Activated T-helper 17 cell treated with anti-CD3 and anti-CD28 coated beads, Interleukin-2, amount 50 U/mL, for 72 hours (primary cell): ENCODE measurements at regions not wholly inside any gene's neighbourhood (a gene's known extent, or its start where the extent isn't known, plus 50 kb on each side); places are given as distances from the start of the nearest gene placed in this dataset.

ENCODE experiments used
- ATAC-seq: fragments of 150-1000 bp; cut with Tn5 transposase; replicated peaks from 2 replicates; pipeline ENCODE4 v1.10.0; 2021; ENCODE audit warnings: mild to moderate bottlenecking, moderate library complexity
- H3K27ac Mint-ChIP-seq: one replicate; pipeline ENCODE4 v1.8.0; 2022; ENCODE audit warnings: mixed read lengths
- H3K27me3 Mint-ChIP-seq: one replicate; pipeline ENCODE4 v1.8.0; 2022; ENCODE audit warnings: mixed read lengths
- H3K36me3 Mint-ChIP-seq: one replicate; pipeline ENCODE4 v1.8.0; 2022; ENCODE audit warnings: low read depth, mild to moderate bottlenecking, mixed read lengths
- H3K4me1 Mint-ChIP-seq: one replicate; pipeline ENCODE4 v1.8.0; 2022; ENCODE audit warnings: mixed read lengths
- H3K4me3 Mint-ChIP-seq: one replicate; pipeline ENCODE4 v1.8.0; 2022; ENCODE audit warnings: mild to moderate bottlenecking, mixed read lengths
- H3K9me3 Mint-ChIP-seq: one replicate; pipeline ENCODE4 v1.8.0; 2022; ENCODE audit warnings: mixed read lengths

- Mint-ChIP-seq H3K27ac (no peak overlapping the region), H3K4me3 (no peak overlapping the region), H3K9me3 (no peaks in the 10 kb centered on the region)
Observed at GRCh38 chr22:48881326-48881980, 946.2 kb downstream of the BRD1 start.

GRCh38 chr22:48880749-48881148 lies 946.9 kb downstream of the BRD1 start:
- no peak overlapping the region for H3K27ac Mint-ChIP-seq
- no peak for ATAC-seq

More at GRCh38 chr22:48881326-48881980, 946.2 kb downstream of the BRD1 start:
- Mint-ChIP-seq H3K36me3 (no peaks in the 10 kb centered on the region), H3K4me1 (no peaks in the 10 kb centered on the region), H3K27me3 (no peaks in the 10 kb centered on the region)
- ATAC-seq, result no peak

GRCh38 chr22:48876951-48877350 lies 950.7 kb downstream of the BRD1 start:
- Mint-ChIP-seq H3K9me3 (no peaks in the 10 kb centered on the region), H3K36me3 (no peaks in the 10 kb centered on the region), H3K4me3 (no peak overlapping the region), H3K27me3 (peaks cover 10% of the 10 kb centered on the region), H3K27ac (no peak overlapping the region), H3K4me1 (no peaks in the 10 kb centered on the region)
- no peak for ATAC-seq

More at GRCh38 chr22:48880749-48881148, 946.9 kb downstream of the BRD1 start:
- H3K27me3 Mint-ChIP-seq, result peaks cover 5% of the 10 kb centered on the region
- H3K4me3 Mint-ChIP-seq, result no peak overlapping the region
- H3K4me1 Mint-ChIP-seq, result no peaks in the 10 kb centered on the region
- no peaks in the 10 kb centered on the region for H3K36me3 Mint-ChIP-seq
- no peaks in the 10 kb centered on the region for H3K9me3 Mint-ChIP-seq

- no peaks in the 10 kb centered on the region for H3K4me1 Mint-ChIP-seq
- no peak overlapping the region for H3K27ac Mint-ChIP-seq
- H3K4me3 Mint-ChIP-seq, result no peak overlapping the region
- H3K9me3 Mint-ChIP-seq, result no peaks in the 10 kb centered on the region
- no peak for ATAC-seq
- H3K27me3 Mint-ChIP-seq, result peaks cover 13% of the 10 kb centered on the region
- no peaks in the 10 kb centered on the region for H3K36me3 Mint-ChIP-seq
Observed at GRCh38 chr22:48874956-48875355, 952.7 kb downstream of the BRD1 start.

GRCh38 chr22:48873191-48873520 lies 954.5 kb downstream of the BRD1 start:
- H3K27ac Mint-ChIP-seq, result no peak overlapping the region
- H3K4me3 Mint-ChIP-seq, result no peak overlapping the region
- H3K36me3 Mint-ChIP-seq, result no peaks in the 10 kb centered on the region
- peaks cover 13% of the 10 kb centered on the region for H3K27me3 Mint-ChIP-seq
- no peaks in the 10 kb centered on the region for H3K9me3 Mint-ChIP-seq
- H3K4me1 Mint-ChIP-seq, result no peaks in the 10 kb centered on the region
- no peak for ATAC-seq

- H3K36me3 Mint-ChIP-seq, result no peaks in the 10 kb centered on the region
- no peak overlapping the region for H3K27ac Mint-ChIP-seq
- H3K9me3 Mint-ChIP-seq, result no peaks in the 10 kb centered on the region
- ATAC-seq, result no peak
- no peaks in the 10 kb centered on the region for H3K4me1 Mint-ChIP-seq
- peaks cover 13% of the 10 kb centered on the region for H3K27me3 Mint-ChIP-seq
- no peak overlapping the region for H3K4me3 Mint-ChIP-seq
Observed at GRCh38 chr22:48872271-48873190, 955.1 kb downstream of the BRD1 start.

- Mint-ChIP-seq H3K4me1 (no peaks in the 10 kb centered on the region), H3K27ac (no peak overlapping the region), H3K36me3 (no peaks in the 10 kb centered on the region), H3K9me3 (no peaks in the 10 kb centered on the region), H3K4me3 (no peak overlapping the region), H3K27me3 (peaks cover 11% of the 10 kb centered on the region)
- no peak for ATAC-seq
Observed at GRCh38 chr22:48871176-48871840, 956.4 kb downstream of the BRD1 start.

GRCh38 chr22:48870436-48870835 lies 957.2 kb downstream of the BRD1 start:
- Mint-ChIP-seq H3K27me3 (peaks cover 8% of the 10 kb centered on the region), H3K36me3 (no peaks in the 10 kb centered on the region), H3K9me3 (no peaks in the 10 kb centered on the region), H3K4me1 (no peaks in the 10 kb centered on the region), H3K4me3 (no peak overlapping the region), H3K27ac (no peak overlapping the region)
- no peak for ATAC-seq

GRCh38 chr22:48869788-48870187 lies 957.9 kb downstream of the BRD1 start:
- no peaks in the 10 kb centered on the region for H3K9me3 Mint-ChIP-seq
- no peak overlapping the region for H3K27ac Mint-ChIP-seq
- no peak overlapping the region for H3K4me3 Mint-ChIP-seq
- peaks cover 12% of the 10 kb centered on the region for H3K27me3 Mint-ChIP-seq
- H3K36me3 Mint-ChIP-seq, result no peaks in the 10 kb centered on the region
- H3K4me1 Mint-ChIP-seq, result no peaks in the 10 kb centered on the region
- ATAC-seq, result no peak

GRCh38 chr22:48869161-48869560 lies 958.5 kb downstream of the BRD1 start:
- H3K4me1 Mint-ChIP-seq, result no peaks in the 10 kb centered on the region
- H3K4me3 Mint-ChIP-seq, result no peak overlapping the region
- H3K27ac Mint-ChIP-seq, result no peak overlapping the region
- peaks cover 12% of the 10 kb centered on the region for H3K27me3 Mint-ChIP-seq
- H3K36me3 Mint-ChIP-seq, result no peaks in the 10 kb centered on the region
- no peaks in the 10 kb centered on the region for H3K9me3 Mint-ChIP-seq
- no peak for ATAC-seq

GRCh38 chr22:48868554-48868953 lies 959.1 kb downstream of the BRD1 start:
- H3K4me3 Mint-ChIP-seq, result no peak overlapping the region
- H3K27ac Mint-ChIP-seq, result no peak overlapping the region
- H3K27me3 Mint-ChIP-seq, result peaks cover 12% of the 10 kb centered on the region
- ATAC-seq, result no peak
- no peaks in the 10 kb centered on the region for H3K36me3 Mint-ChIP-seq
- no peaks in the 10 kb centered on the region for H3K4me1 Mint-ChIP-seq
- H3K9me3 Mint-ChIP-seq, result no peaks in the 10 kb centered on the region

GRCh38 chr22:48867891-48868290 lies 959.8 kb downstream of the BRD1 start:
- Mint-ChIP-seq H3K27me3 (peaks cover 12% of the 10 kb centered on the region), H3K27ac (no peak overlapping the region), H3K4me3 (no peak overlapping the region), H3K4me1 (no peaks in the 10 kb centered on the region), H3K9me3 (no peaks in the 10 kb centered on the region), H3K36me3 (no peaks in the 10 kb centered on the region)
- ATAC-seq, result no peak

GRCh38 chr22:48866906-48867681 lies 960.6 kb downstream of the BRD1 start:
- no peaks in the 10 kb centered on the region for H3K9me3 Mint-ChIP-seq
- no peak overlapping the region for H3K27ac Mint-ChIP-seq
- ATAC-seq, result no peak
- H3K36me3 Mint-ChIP-seq, result no peaks in the 10 kb centered on the region
- no peaks in the 10 kb centered on the region for H3K4me1 Mint-ChIP-seq
- no peak overlapping the region for H3K4me3 Mint-ChIP-seq
- H3K27me3 Mint-ChIP-seq, result peaks cover 7% of the 10 kb centered on the region

GRCh38 chr22:48864748-48865147 lies 962.9 kb downstream of the BRD1 start:
- H3K4me3 Mint-ChIP-seq, result no peak overlapping the region

More at GRCh38 chr22:48864748-48865147, 962.9 kb downstream of the BRD1 start:
- H3K36me3 Mint-ChIP-seq, result no peaks in the 10 kb centered on the region
- ATAC-seq, result no peak
- no peaks in the 10 kb centered on the region for H3K9me3 Mint-ChIP-seq
- no peaks in the 10 kb centered on the region for H3K4me1 Mint-ChIP-seq
- peaks cover 7% of the 10 kb centered on the region for H3K27me3 Mint-ChIP-seq
- H3K27ac Mint-ChIP-seq, result no peak overlapping the region
